Osteoblast (primary cell): ENCODE measurements at regions not wholly inside any gene's neighbourhood (a gene's known extent, or its start where the extent isn't known, plus 50 kb on each side); places are given as distances from the start of the nearest gene placed in this dataset.

Experiments used
- DNase-seq: peaks from one replicate; pipeline ENCODE4 v3.0.0; 2011; ENCODE audit warnings: low spot score, mixed read lengths; ENCODE audit not compliant: insufficient read length; ENCODE audit errors: missing footprints
- H2AFZ ChIP-seq: 2 replicates; pipeline ENCODE4 v1.6.0; 2011; ENCODE audit warnings: mild to moderate bottlenecking, low read length
- H3K27ac ChIP-seq: 2 replicates; pipeline ENCODE4 v1.5.1; 2011; ENCODE audit warnings: mild to moderate bottlenecking, low read depth, low read length, moderate library complexity
- H3K27me3 ChIP-seq: 2 replicates; pipeline ENCODE4 v1.6.0; 2012; ENCODE audit warnings: mild to moderate bottlenecking, control low read depth, inconsistent platforms, low read length, moderate library complexity; ENCODE audit not compliant: insufficient read depth
- H3K36me3 ChIP-seq: 2 replicates; pipeline ENCODE4 v1.5.1; 2011; ENCODE audit warnings: mild to moderate bottlenecking, low read length, control low read depth, moderate library complexity; ENCODE audit not compliant: insufficient read depth
- H3K4me1 ChIP-seq: 2 replicates; pipeline ENCODE4 v1.5.1; 2011; ENCODE audit warnings: mild to moderate bottlenecking, low read length, control low read depth, moderate library complexity; ENCODE audit not compliant: insufficient read depth
- H3K4me2 ChIP-seq: 2 replicates; pipeline ENCODE4 v1.6.0; 2011; ENCODE audit warnings: mild to moderate bottlenecking, low read length; ENCODE audit not compliant: insufficient read depth
- H3K4me3 ChIP-seq: fragments of 200-600 bp; sonication (generic); 3 replicates; pipeline ENCODE4 v1.5.1; 2012; ENCODE audit warnings: mild to moderate bottlenecking, low read length, inconsistent platforms; ENCODE audit not compliant: insufficient read depth
- H3K79me2 ChIP-seq: 2 replicates; pipeline ENCODE4 v1.6.0; 2012; ENCODE audit warnings: mild to moderate bottlenecking, low read length, control low read depth, inconsistent platforms; ENCODE audit not compliant: insufficient read depth
- H3K9me3 ChIP-seq: 2 replicates; pipeline ENCODE4 v1.5.1; 2011; ENCODE audit warnings: low read depth, low read length, control low read depth
- H4K20me1 ChIP-seq: 2 replicates; pipeline ENCODE4 v1.6.0; 2012; ENCODE audit warnings: mild to moderate bottlenecking, low read length, control low read depth; ENCODE audit not compliant: insufficient read depth
- TF ChIP-seq, protein P1 (sequence below): IDR thresholded peaks from 2 replicates; pipeline ENCODE4 v1.5.1; 2011; ENCODE audit warnings: mild to moderate bottlenecking, low read depth, low read length, moderate library complexity; ENCODE audit errors: extremely low read depth

DNA sequence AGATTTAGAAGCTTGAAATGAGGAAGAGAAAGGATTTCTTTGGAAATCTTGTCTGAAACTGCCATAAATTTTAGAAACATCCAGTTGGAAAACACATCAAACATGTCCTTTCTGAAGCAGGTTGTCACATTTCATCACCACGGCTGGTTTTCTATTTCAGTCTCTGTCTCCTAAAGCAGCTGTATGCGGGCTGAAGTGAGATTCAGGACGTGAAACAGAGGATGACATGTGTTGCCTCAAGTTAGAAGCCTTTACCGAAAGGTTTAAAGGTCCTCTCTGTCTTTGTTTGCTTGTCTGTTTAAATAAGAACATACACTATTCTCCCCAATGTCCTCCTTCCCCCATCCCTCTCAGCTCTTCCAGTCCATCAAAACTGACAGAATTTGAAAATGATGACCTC is 141.9 kb downstream of the SQOR start:
- H3K4me2 ChIP-seq = no peak overlapping the region
- no peaks in the 10 kb centered on the region for H3K79me2 ChIP-seq
- H3K4me1 ChIP-seq = no peaks in the 10 kb centered on the region
- no peak overlapping the region for H3K4me3 ChIP-seq
- H4K20me1 ChIP-seq = no peaks in the 10 kb centered on the region
- TF ChIP-seq, protein P1, sequence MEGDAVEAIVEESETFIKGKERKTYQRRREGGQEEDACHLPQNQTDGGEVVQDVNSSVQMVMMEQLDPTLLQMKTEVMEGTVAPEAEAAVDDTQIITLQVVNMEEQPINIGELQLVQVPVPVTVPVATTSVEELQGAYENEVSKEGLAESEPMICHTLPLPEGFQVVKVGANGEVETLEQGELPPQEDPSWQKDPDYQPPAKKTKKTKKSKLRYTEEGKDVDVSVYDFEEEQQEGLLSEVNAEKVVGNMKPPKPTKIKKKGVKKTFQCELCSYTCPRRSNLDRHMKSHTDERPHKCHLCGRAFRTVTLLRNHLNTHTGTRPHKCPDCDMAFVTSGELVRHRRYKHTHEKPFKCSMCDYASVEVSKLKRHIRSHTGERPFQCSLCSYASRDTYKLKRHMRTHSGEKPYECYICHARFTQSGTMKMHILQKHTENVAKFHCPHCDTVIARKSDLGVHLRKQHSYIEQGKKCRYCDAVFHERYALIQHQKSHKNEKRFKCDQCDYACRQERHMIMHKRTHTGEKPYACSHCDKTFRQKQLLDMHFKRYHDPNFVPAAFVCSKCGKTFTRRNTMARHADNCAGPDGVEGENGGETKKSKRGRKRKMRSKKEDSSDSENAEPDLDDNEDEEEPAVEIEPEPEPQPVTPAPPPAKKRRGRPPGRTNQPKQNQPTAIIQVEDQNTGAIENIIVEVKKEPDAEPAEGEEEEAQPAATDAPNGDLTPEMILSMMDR = no peak
- no peak overlapping the region for H3K27ac ChIP-seq
- H3K9me3 ChIP-seq = no peaks in the 10 kb centered on the region
- no peaks in the 10 kb centered on the region for H3K27me3 ChIP-seq
- H2AFZ ChIP-seq = no peak overlapping the region
- no peaks in the 10 kb centered on the region for H3K36me3 ChIP-seq
- DNase-seq = no peak

DNA sequence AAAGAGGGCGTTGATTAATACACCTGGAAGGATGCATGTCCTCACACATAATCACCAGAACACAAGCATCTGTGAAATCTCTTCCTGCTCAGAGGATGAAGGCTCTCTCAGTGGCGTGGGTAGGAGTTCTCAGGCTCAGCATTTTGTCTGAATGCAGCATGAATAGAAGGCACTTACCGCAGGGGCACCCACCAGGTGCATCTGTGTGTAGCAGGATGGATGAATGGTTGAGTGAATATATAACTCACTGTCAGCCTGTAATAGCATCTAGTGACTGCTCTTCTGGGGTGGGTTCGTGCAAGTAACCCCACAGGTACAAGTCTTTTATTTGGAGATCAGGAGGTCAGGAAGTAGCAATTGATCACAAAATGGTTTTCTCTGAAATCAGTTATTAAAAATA is 143.0 kb downstream of the SQOR start:
- Histone ChIP-seq H3K4me1 (no peaks in the 10 kb centered on the region), H4K20me1 (no peaks in the 10 kb centered on the region), H2AFZ (no peak overlapping the region), H3K4me3 (no peak overlapping the region), H3K79me2 (no peaks in the 10 kb centered on the region), H3K27me3 (no peaks in the 10 kb centered on the region), H3K4me2 (no peak overlapping the region), H3K27ac (no peak overlapping the region), H3K9me3 (no peaks in the 10 kb centered on the region), H3K36me3 (no peaks in the 10 kb centered on the region)
- DNase-seq = no peak
- TF ChIP-seq, protein P1 = no peak

DNA sequence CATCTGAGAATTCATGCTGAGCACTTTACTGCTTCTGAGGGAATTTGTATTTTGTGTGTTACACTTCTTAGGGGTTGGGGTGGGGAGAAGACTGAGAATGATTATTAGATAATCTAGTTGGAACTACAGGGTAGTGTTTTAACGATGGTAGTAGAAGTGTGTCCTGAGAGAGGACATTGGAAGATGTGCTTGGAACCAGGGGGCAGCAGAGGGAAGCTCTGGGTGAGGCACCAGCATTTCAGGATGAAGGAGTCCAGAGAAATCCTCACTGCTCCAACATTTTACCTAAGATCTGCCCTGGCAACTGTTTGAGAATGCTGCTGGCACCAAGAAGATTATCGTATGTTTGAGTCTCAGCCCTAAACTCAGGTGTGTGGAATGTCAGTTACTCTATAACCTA is 145.5 kb downstream of the SQOR start:
- H3K4me2 ChIP-seq = no peak overlapping the region
- H3K4me1 ChIP-seq = no peaks in the 10 kb centered on the region
- no peak overlapping the region for H2AFZ ChIP-seq
- H3K9me3 ChIP-seq = no peaks in the 10 kb centered on the region
- no peak overlapping the region for H3K4me3 ChIP-seq
- no peaks in the 10 kb centered on the region for H3K27me3 ChIP-seq
- no peaks in the 10 kb centered on the region for H4K20me1 ChIP-seq
- TF ChIP-seq, protein P1 = no peak
- no peaks in the 10 kb centered on the region for H3K79me2 ChIP-seq
- no peak for DNase-seq
- H3K27ac ChIP-seq = no peak overlapping the region
- no peaks in the 10 kb centered on the region for H3K36me3 ChIP-seq

DNA sequence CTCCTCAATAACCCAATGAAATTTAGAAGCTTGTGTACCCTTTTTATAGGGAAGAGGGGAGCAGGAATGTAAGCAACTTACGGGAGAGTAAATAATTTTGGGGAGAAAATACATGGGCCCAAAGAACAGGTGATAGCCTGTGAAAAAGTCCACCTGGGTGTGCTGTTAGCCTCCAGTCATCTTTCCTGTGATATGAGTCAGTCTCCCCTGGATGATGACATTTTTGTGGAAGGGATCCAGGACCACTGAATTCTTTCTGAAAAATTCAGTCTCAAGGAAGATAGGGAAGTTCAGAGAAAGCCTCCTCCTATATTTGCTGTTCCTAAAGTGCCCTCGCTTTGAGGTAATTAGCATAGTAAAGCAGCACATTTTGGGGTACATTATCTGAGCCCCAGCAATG is 149.8 kb downstream of the SQOR start:
- Histone ChIP-seq H3K36me3 (no peaks in the 10 kb centered on the region), H3K79me2 (no peaks in the 10 kb centered on the region), H3K27ac (no peak overlapping the region), H2AFZ (no peak overlapping the region), H3K27me3 (no peaks in the 10 kb centered on the region), H3K9me3 (no peaks in the 10 kb centered on the region), H3K4me2 (no peak overlapping the region), H4K20me1 (no peaks in the 10 kb centered on the region), H3K4me3 (no peak overlapping the region), H3K4me1 (no peaks in the 10 kb centered on the region)
- no peak for DNase-seq
- TF ChIP-seq, protein P1 = no peak
